HG03139 (cell line): ENCODE measurements at regions not wholly inside any gene's neighbourhood (a gene's known extent, or its start where the extent isn't known, plus 50 kb on each side); places are given as distances from the start of the nearest gene placed in this dataset.

ENCODE experiments used
- ATAC-seq: cut with Tn5 transposase; IDR thresholded peaks from one replicate; pipeline ENCODE4 v1.9.1; 2021; ENCODE audit not compliant: unreplicated experiment

DNA sequence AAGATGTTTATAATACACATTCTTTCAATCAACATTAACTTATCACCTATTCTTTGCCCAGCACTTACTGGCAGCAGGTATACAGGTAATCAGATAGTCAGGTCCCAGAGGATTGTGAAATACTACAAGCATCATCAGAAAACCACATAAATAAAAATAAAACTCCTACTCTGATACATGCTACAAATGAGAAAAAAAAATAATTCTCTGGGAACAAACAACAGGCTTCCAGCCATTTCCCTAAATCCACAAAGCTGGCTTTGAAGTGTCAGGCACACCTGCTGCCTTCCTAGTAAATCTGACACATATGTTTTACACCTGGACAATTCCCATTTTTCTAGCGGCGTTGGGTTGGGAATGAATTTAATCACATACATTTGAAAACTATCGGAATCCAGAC, 384.5 kb upstream of the CDH4 start:
- ATAC-seq: no peak

DNA sequence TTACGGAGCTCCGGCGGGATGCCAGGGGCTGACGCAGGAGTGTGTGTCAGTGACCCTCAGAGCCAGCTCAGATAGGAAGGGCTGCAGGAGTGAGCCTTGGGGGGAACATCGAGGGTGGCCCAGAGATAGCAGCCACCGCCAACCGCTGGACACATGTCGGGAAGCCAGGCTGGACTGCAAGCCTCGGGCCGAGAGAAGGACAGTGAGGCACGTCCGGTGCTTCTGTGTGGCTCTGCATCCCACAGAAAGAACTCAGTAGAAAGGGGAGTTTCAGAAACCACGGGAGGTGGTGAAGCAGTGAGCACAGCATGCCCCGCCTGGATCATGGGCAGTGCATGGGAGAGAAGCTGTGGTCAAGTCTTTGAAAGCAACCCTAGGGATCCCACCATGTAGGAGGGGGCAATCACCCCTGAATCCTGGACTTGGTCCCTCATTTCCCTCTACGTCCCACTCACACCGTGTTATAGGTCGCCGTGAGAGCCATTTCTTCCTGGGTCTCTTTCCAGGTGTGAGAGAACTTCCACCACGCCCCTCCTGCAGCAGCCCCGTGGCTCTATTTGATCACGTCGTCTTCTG, 383.7 kb upstream of the CDH4 start:
- ATAC-seq: no peak

DNA sequence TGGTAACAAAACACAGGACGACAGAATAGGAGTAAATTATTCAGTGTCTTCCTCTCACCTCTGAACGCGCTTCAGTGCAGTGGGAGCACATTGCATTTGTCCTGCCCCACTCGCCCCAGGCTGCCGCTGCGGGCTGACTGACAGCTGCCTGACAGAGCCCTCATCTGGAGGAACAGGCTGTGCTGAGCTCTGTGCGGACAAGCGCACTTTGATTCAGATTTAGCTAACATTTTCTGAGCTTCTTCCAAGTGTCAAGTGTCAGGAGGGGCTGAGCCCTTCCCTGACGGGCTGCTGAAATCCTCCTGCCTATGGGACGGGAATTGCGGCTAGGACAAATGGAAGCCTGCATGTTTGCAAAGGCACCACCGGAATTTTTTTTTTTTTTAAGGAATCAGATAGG, 383.0 kb upstream of the CDH4 start:
- ATAC-seq: no peak

DNA sequence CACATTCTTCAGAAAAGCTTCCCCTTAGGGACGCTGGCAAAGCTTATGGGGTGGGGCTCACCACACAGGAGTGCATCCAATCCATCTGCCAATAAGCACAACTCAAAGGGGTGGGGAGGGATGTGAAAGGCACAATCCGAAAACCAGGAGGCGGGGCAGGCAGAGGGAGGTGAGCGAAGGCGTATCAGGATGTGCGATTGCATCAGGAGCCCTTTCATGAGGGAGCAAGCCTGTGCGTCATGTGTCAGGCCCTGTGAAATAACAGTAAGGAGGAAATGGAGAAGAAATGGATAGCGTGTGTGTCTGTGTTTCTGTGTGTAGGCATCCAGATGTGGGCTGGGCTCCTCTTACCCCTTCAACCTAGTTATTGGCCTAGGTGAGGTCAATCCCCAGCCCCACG, 382.4 kb upstream of the CDH4 start:
- ATAC-seq: no peak

DNA sequence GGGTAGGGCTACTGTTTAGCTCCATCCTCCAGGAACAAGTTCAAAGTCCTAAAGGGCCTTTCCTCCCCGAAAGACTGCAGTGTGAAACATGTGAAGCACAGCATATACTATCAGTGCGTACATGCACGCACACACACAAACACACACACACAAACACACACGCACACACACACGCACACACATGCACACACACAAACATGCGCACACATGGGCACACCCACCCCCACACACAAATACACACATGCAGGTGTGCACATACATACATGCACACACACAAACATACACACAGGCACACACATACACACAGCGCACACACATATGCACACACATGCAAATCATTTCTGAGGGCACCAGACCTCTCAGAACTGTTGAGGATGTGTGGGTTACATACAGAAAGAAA, 382.0 kb upstream of the CDH4 start:
- no peak for ATAC-seq

DNA sequence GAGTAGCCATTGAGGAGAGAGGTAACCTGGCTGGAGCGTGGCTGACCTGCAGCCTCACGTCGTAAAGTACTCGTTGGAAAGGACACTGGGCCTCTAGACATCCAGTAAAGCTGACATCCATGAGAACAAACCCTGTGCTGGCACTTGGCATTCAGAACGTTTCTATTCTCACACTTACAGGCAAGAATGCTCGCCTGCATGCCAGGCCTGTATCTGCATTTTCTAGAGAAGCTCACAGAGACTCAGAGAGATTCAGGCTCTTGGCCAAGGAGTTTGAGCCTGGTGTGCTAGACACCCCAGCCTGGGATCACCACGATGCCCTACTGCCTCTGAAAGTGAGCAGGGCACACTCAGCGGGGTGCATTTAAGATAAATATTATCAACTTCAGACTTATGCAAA, 379.8 kb upstream of the CDH4 start:
- no peak for ATAC-seq

DNA sequence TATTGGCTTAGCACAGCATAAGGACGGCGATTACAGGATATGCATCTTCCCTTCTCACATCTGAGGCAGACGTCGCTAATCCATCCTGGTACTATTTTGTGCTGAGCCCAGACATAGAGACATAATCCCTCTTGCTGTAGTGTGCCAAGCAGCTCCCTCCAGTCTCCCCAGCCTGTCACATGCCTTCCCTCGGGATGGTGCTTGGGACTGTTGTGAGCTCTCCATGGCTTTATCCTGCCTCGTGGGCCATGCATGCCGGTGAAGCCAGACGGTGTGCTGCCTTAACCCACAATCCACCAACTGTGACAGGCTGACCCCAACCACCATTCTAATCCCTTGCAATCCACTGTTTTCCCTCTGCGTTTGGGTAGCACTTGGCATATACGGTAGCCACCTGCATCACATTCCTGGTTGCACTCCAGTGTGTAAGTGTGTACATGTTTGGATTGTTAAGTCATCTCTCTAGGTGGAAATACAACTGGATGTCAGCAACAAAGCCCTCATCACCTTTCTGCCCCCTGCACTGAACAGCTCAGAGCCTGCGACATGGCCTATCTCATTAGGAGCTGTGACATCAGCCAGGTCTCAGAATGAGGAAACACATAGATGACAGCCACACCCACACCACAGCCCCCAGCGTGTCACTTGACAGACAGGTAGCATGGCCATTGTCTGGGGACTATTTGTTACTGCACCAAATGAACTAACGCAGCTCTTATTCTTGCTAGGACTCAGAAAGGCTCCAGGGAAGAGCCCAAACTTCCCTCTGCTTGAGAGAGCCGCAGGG, 374.8 kb upstream of the CDH4 start:
- no peak for ATAC-seq

DNA sequence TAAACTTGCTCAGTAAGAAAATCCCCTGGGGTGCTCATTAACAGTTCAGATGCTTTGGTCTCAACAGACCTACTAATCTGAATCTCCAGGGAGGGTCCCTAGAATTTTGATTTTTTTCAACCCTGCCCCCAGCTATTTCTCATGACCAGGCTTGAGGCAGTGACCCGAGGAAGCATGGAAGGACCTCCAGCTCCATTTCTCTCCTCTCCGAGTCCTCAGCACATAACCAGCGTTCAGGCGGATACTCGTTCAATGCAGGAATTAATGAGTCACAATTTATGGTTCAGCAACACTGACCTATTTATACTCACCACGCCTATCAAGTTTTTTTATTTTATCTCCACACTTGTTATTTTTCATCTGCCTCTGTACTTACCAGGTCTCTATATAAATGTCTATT, 369.2 kb upstream of the CDH4 start:
- no peak for ATAC-seq

DNA sequence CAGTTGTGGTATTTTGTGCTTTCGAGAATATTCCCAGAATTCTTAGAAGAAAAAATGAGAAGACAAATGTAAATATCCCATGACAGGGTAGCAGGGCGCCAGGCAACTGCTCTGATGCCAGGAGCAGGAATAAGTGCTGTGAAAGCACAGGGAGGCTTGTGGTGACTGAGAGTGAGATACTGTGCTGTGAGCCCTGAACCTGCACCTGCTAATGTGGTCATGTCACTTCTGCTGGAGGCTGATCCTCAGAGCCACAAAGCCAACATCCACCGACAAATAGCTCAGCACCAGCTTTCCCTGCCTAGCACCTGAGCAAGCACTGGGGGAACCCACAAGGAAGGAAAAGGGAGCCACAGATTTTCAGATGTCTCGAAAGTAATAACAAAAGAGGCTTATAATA, 368.6 kb upstream of the CDH4 start:
- ATAC-seq: no peak

DNA sequence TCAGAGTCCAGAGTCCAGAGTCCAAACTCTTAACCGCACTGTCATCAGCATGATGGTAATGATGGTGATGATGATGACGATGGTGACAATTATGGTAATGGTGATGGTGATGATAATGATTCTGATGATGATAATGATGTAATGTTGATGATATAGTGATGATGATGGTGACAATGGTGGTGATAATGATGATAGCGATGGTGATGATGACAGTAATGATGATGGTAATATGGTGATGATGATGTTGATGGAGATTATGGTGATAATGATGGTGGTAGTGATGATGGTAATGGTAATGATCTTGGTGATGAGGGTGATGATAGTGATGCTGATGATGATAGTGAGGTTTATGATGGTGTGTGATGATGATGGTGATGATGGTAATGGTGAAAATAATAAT, 367.8 kb upstream of the CDH4 start:
- no peak for ATAC-seq

DNA sequence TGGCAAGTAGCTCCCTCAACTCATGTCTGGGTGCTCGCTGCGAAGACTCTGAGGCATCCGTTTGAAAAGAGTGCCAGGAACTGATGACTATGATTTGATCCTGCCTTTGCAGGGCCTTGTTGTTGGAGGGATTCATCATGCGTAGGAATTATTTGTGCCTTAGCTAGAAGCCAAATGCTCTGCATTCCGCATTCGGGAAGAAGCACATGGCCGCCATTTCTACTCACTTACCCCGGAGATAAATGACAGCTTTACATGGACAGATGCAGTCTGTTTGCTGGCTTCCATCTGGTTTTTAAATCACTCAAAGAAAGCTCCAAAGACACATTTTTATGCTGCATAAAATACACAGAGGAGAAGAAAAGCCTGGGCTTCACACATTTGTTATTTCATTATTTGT, 363.3 kb upstream of the CDH4 start:
- no peak for ATAC-seq

DNA sequence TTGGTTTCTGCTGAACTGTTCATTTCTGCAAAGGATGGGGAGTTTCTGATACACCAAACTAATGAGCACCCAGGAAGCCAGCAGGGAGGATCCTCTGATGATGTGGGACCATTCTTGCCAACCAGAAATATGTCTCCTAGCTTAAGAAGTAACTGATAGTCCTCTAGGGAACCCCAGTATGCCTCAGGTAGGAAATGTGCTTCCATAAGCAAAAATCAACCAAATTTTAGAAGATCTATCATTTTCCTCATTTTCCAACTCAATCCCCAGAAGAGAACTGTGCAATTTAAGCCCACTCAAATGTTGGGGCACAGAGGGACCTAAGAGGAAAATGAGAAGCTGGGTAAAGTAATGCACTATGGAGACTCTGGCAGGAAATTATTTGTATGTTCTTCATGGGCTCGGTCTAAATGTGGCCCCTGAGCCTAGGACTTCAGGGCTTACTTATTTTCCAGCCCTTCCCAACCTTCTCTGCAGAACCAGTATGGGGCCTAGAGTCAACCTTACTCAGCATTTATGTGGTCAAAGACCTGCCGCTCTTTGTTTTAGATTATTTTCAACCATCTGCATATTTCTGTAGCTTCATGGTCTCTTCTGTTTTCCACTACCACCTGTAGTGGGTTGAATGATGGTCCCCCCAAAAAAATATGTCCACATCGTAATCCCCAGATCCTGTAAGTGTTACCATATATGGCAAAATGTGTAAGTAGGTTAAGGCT, 359.8 kb upstream of the CDH4 start:
- no peak for ATAC-seq

DNA sequence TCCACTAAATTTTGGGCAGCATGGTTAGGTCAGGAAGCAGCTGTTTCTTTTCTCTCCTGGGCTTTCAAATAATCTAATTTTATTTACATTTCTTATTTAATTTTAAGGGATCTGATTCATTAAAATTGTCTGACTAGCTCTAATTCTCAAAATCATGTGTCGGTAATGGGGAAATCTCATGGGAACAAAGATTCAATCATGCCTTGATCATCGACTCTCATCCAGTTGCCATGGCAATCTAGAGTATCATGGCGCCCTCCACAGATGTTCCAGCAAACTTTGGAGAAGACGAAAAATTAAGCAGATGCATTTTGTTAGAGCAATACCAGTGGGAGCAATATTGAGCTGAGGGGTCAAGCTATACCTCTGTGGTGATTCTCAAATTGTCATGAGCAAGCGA, 358.0 kb upstream of the CDH4 start:
- no peak for ATAC-seq

DNA sequence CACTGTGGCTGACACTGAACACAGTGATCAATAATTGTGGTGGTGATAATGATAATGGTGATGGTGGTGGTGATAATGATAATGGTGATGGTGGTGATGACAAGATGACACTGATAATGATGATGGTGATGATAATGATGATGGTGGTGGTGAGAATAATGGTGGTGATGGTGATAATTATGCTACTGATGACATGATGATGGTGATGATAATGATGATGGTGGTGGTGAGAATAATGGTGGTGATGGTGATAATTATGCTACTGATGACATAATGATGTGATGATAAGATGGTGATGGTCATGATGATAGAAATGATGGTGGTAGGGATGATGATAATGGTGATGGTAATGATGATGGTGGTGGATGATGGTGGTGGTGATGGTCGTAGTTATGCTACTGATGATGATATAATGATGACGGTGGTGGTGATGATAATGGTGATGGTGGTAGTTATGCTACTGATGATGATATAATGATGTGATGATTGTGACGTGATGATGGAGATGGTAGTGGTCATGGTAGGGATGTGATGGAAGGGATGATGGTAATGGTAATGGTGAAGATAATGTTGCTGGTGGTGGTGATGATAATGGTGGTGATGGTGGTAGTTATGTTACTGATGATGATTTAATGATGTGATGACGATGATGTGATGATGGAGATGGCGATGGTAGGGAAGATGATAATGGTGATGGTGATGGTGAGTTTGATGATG, 356.5 kb upstream of the CDH4 start:
- ATAC-seq: no peak

DNA sequence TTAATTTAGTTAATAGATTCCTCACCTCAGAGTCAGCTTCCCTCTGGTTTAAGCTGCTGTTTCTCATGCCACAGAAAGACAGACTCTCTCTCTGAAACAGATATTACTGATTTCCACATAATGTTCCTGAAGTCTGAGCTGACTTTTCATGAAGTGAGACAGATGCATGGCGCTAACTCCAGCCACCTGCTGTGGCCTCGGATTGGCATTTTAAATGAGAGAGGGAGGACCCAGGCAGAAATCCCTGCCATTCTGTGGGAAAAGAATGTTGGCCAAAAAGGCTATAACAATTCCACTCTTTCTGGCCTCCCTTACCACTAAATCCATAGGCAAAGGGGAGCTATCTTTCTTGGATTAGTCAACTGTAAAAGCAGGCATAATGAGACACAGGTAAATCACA, 354.1 kb upstream of the CDH4 start:
- no peak for ATAC-seq

DNA sequence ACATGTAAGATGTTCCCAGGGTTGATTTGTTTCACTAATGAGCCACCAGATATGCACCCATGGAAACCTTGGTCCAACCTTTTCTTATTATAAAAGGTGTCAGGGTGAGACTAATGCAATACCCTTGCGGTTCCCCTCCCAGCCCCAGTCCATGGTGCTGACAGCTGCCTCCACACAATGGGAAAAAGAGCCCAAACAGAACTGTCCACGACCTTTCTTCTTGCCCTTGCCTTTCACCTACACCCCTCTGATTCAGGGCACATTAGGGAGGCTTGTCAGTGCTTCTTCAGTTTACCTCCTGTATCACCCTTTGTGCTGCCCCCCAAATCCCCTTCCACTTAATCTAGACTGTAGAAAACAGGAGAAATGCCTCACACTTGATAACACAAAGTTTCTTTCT, 352.7 kb upstream of the CDH4 start:
- ATAC-seq: no peak

DNA sequence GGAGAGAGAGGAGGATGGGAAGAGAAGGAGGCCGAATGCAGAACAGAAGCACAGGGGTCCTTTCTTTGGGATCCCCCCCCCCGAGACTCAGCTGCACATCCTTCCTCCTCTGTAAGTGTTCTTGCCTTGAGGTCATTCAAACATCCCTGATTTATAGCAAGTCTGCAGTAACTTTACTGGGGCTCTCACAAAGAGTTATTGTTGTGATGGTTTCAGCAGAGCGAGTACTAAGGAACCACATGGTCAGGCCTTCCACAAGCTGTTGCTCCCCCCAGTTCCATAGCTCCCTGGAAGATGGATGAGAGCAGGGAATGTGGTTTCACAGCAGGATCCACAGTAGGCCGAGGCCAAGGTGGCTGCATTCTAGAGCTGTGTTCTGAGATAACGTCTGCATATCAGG, 351.4 kb upstream of the CDH4 start:
- ATAC-seq: no peak

DNA sequence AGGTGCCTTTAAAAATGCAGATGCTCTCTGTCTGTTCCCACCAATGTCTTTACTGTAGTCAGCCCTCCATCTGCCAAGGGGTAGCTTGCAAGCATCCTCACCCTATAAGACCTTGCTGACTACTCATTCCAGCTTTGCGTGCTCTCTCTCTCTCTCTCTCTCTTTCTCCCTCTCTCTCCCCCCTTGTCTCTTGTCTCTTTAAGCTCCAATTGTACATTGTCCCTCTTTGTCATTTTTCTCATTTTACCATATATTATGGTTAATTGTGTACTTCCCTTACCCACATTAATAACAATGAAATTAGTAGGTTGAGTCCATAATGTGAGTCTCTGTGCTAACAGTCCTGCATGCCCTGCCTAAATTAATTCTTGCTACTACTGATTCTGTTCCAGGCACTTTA, 350.2 kb upstream of the CDH4 start:
- no peak for ATAC-seq

DNA sequence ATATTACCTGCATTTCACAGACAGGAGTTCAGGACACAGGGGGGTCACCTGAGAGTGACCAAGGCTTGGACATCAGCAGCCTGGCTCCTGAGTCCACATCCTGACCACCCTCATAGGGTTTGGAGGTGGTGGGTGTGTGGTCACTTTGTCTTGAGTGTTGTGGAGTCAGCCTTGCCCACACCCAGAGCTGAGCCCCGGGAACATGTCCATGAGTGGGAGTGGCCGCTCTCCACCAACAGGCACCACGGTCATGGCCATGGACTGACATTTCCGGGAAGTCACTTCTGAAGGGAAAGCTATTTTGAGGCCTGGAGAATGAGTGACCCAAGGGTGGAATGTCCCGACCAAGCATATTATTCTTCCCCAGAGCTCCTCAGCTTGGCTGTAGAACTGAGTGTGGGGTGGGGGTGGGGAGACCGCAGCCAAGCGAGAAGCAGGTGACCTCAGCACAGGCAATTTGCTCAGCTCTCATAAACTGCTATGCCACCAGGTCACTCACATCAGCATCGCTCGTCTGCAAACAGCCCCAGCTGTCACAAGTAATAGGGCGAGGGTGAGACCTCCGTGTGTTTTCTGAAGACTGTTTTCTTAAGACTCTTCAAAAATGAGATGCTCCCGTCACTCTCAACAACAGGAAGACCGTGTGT, 348.6 kb upstream of the CDH4 start:
- ATAC-seq: no peak

DNA sequence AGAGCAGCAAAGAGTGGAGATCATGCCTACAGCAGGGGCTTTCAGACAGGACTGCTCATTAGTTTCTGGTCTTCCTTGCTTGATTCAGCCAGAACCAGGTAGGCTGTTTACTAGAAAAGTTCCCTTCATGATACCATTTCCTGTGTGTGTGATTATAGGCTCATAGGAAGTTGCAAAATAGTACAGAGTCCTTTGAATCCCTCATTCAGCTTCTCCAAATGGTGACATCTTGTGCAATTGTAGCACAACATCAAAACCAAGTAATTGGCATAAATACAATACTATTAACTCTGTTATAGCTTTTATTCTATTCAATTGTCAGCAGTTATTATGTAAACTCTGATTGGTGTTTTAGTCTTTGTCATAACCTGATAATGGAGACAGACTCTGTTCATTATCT, 347.3 kb upstream of the CDH4 start:
- ATAC-seq: no peak

DNA sequence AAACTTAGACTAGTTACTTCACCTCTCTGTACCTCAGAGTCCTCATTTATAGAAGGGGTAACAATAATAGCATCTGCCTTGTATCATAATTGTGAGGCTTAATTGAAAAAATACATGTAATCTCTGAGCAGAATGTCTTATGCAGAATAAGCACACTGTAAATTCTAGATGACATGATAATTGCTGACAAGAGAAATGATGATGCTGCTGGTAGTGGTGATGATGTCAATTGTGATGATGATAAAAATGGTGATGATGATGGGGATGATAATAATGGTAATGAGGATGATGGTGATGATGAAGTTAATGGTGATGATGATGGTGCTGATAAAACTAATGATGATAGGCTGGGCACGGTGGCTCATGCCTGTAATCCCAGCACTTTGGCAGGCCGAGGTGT, 346.1 kb upstream of the CDH4 start:
- no peak for ATAC-seq
